22Rv1 (cell line): ENCODE measurements at regions not wholly inside any gene's neighbourhood (a gene's known extent, or its start where the extent isn't known, plus 50 kb on each side); places are given as distances from the start of the nearest gene placed in this dataset.

Source experiments
- ZFX ChIP-seq: fragments of 450-650 bp; IDR thresholded peaks from 2 replicates; pipeline ENCODE4 v1.6.1; 2017; ENCODE audit warnings: antibody characterized with exemption, borderline replicate concordance
- TF ChIP-seq, protein P1 (sequence below): fragments of 450-650 bp; IDR thresholded peaks from 2 replicates; pipeline ENCODE4 v1.5.1; 2017; ENCODE audit warnings: mild to moderate bottlenecking

DNA sequence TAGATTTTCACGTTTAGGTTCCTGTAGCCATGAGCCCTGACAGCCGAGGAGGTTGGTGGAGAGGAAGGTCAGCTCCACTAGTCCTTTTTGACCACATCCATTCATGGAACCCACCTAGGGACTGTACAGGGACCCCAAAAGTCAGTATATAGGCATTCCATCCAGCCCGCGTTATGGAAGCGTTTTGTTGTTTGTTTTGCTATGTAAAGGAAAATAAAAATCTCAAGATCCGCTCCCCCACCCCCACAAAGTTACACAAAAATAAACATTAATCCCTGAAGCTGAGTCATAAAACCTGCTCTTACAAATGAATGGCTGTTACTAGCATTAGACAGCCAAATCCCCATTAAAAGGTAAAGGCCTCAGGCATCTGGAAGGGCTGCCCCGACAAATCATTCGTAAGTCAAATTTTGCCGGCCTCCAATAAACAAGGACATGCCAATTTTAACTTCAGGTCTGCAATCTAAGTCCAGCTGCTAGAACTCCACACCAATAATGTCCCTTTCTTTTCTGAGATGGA, 292.9 kb downstream of the MED10 start:
- TF ChIP-seq, protein P1, sequence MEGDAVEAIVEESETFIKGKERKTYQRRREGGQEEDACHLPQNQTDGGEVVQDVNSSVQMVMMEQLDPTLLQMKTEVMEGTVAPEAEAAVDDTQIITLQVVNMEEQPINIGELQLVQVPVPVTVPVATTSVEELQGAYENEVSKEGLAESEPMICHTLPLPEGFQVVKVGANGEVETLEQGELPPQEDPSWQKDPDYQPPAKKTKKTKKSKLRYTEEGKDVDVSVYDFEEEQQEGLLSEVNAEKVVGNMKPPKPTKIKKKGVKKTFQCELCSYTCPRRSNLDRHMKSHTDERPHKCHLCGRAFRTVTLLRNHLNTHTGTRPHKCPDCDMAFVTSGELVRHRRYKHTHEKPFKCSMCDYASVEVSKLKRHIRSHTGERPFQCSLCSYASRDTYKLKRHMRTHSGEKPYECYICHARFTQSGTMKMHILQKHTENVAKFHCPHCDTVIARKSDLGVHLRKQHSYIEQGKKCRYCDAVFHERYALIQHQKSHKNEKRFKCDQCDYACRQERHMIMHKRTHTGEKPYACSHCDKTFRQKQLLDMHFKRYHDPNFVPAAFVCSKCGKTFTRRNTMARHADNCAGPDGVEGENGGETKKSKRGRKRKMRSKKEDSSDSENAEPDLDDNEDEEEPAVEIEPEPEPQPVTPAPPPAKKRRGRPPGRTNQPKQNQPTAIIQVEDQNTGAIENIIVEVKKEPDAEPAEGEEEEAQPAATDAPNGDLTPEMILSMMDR = no peak
- TF ChIP-seq ZFX = no peak
